Suprapubic skin (tissue), 4 donors: ENCODE measurements at regions not wholly inside any gene's neighbourhood (a gene's known extent, or its start where the extent isn't known, plus 50 kb on each side); places are given as distances from the start of the nearest gene placed in this dataset.

Source experiments
- EP300 ChIP-seq: sonication (generic); formaldehyde crosslinking; IDR thresholded peaks from one replicate; pipeline ENCODE4 v1.6.1; 2017; ENCODE audit warnings: antibody characterized with exemption
- POLR2A ChIP-seq, 2 donors: fragments of 450-650 bp; IDR thresholded peaks; one replicate each; pipeline ENCODE4 v1.6.1; 2017; ENCODE audit warnings: antibody characterized with exemption in 2 of 2, mild to moderate bottlenecking in 2 of 2, moderate library complexity in 2 of 2
- POLR2AphosphoS5 ChIP-seq, 3 donors: sonication (generic); formaldehyde crosslinking; IDR thresholded peaks; one replicate each; pipeline ENCODE4 v1.6.1; 2017; ENCODE audit warnings: antibody characterized with exemption in 3 of 3
- TF ChIP-seq, protein P1 (sequence below), 2 donors: fragments of 200-600 bp in 1 of 2; fragments of 450-650 bp in 1 of 2; sonication (generic) in 1 of 2; IDR thresholded peaks; one replicate each; pipeline ENCODE4 v1.5.1; 2016 to 2019; ENCODE audit warnings: antibody characterized with exemption in 2 of 2, mild to moderate bottlenecking in 1 of 2, moderate library complexity in 1 of 2

DNA sequence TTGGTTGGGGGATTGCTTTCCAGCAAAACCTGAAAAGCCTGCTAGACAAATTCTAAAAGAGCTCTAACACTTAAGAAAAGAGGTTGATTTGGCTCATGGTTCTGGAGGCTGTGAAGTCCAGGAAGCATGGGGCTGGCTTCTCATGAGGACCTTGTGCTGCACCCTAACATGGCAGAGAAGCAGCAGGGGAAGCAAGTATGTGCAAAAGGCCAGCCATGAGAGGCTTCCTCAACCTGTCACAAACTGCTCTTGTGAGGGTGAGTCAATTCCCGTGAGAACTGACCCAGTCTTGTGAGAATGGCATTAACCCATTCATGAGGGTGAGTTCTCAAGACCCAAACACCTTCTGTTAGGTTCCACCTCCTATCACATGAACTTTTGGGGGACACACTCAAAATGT lies 54.3 kb upstream of the IGFBP3 start:
- TF ChIP-seq POLR2A (IDR thresholded peaks at IDR 0.05): no peak
- TF ChIP-seq, protein P1, sequence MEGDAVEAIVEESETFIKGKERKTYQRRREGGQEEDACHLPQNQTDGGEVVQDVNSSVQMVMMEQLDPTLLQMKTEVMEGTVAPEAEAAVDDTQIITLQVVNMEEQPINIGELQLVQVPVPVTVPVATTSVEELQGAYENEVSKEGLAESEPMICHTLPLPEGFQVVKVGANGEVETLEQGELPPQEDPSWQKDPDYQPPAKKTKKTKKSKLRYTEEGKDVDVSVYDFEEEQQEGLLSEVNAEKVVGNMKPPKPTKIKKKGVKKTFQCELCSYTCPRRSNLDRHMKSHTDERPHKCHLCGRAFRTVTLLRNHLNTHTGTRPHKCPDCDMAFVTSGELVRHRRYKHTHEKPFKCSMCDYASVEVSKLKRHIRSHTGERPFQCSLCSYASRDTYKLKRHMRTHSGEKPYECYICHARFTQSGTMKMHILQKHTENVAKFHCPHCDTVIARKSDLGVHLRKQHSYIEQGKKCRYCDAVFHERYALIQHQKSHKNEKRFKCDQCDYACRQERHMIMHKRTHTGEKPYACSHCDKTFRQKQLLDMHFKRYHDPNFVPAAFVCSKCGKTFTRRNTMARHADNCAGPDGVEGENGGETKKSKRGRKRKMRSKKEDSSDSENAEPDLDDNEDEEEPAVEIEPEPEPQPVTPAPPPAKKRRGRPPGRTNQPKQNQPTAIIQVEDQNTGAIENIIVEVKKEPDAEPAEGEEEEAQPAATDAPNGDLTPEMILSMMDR (IDR thresholded peaks at IDR 0.05): no peak
- no peak for TF ChIP-seq POLR2AphosphoS5 (IDR thresholded peaks at IDR 0.05)
- TF ChIP-seq EP300: no peak
